Activated naive CD4-positive, alpha-beta T cell treated with anti-CD3 and anti-CD28 coated beads for 36 hours (primary cell): ENCODE measurements at regions not wholly inside any gene's neighbourhood (a gene's known extent, or its start where the extent isn't known, plus 50 kb on each side); places are given as distances from the start of the nearest gene placed in this dataset.

Source experiments
- CTCF ChIA-PET: fragments of 350-600 bp; sonication (Branson Sonifier 250); formaldehyde crosslinking; loops from one replicate; lab custom pipeline; 2021; ENCODE audit warnings: antibody characterized with exemption; lab: Charles Lee
- DNase-seq: peaks from one replicate; pipeline ENCODE4 v3.0.0-alpha.2; 2020
- H3K27ac Mint-ChIP-seq: one replicate; pipeline ENCODE4 v1.8.0; 2021; ENCODE audit warnings: mild to moderate bottlenecking, mixed read lengths
- H3K27me3 Mint-ChIP-seq: one replicate; pipeline ENCODE4 v1.8.0; 2021; ENCODE audit warnings: low read depth, mixed read lengths
- H3K36me3 Mint-ChIP-seq: one replicate; pipeline ENCODE4 v1.8.0; 2021; ENCODE audit warnings: low read depth, mixed read lengths
- H3K4me1 Mint-ChIP-seq: one replicate; pipeline ENCODE4 v1.8.0; 2021; ENCODE audit warnings: low read depth, mixed read lengths
- H3K4me3 Mint-ChIP-seq: one replicate; pipeline ENCODE4 v1.8.0; 2021; ENCODE audit warnings: mild to moderate bottlenecking, moderate library complexity, mixed read lengths
- H3K9me3 Mint-ChIP-seq: one replicate; pipeline ENCODE4 v1.8.0; 2021; ENCODE audit warnings: mixed read lengths
- intact Hi-C: fragments of 100-400 bp; cut with micrococcal nuclease; formaldehyde crosslinking; loops from one replicate; pipeline ENCODE4 v1.15.1; 2023

DNA sequence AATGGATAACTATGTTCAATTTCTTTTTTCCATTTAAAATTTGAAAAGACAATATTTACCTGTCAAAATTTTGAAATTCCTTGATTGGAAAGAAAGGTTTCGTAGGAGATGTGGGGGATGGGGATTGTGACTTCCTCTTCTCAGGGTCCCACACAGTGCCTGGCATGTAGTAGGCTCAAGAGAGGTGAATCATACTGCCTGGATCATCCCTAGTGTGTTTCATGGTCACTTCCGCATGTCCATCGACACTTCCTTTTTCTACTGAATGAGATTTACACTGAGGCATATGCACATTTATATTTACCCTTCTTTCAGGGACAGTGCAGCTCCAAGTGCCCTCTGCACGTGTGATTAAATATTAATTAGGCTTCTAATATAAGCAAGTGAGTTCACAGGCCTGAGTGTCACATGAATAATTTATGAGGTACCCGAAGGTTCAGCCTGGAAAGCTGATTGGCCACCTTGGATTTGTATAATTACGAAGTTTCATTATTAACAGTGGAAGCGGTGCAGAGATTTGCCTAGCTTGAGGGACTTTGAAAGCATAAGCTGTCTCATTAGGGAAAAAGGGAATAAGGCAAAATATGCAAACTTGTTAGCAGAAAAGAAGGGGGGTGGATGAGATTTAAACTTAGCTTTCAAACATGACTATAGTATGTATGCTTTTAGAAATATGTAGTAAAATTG lies 177.5 kb upstream of the MMS22L start:
- intact Hi-C loops: no loop called here
- H3K27ac Mint-ChIP-seq: no peak overlapping the region
- no peaks in the 10 kb centered on the region for H3K36me3 Mint-ChIP-seq
- H3K9me3 Mint-ChIP-seq: no peaks in the 10 kb centered on the region
- DNase-seq: no peak
- H3K27me3 Mint-ChIP-seq: peaks cover 7% of the 10 kb centered on the region
- H3K4me1 Mint-ChIP-seq: no peaks in the 10 kb centered on the region
- H3K4me3 Mint-ChIP-seq: no peak overlapping the region
- CTCF ChIA-PET: interaction anchor here (0.5 to 0.7 kb wide), 2 partner anchors 162 to 1089 kb away, joined by 3 read pairs; no protein-coding TSS in a partner anchor

- H3K4me1 Mint-ChIP-seq: no peaks in the 10 kb centered on the region
- CTCF ChIA-PET: interaction anchor here (0.7 kb wide), 1 partner anchor 162 kb away, joined by 3 read pairs; no protein-coding TSS in a partner anchor
- intact Hi-C loops: no loop called here
- H3K27ac Mint-ChIP-seq: no peak overlapping the region
- no peak for DNase-seq
- H3K4me3 Mint-ChIP-seq: no peak overlapping the region
- no peaks in the 10 kb centered on the region for H3K9me3 Mint-ChIP-seq
- H3K27me3 Mint-ChIP-seq: peaks cover 7% of the 10 kb centered on the region
- H3K36me3 Mint-ChIP-seq: no peaks in the 10 kb centered on the region
Observed at GRCh38 chr6:97461218-97461617, 178.2 kb upstream of the MMS22L start.

- peaks cover 2% of the 10 kb centered on the region for H3K27me3 Mint-ChIP-seq
- intact Hi-C loops: no loop called here
- CTCF ChIA-PET: no interaction called here
Observed at GRCh38 chr6:97462031-97462430, 179.0 kb upstream of the MMS22L start.

GRCh38 chr6:97462938-97463598 lies 180.1 kb upstream of the MMS22L start:
- Mint-ChIP-seq H3K36me3 (no peaks in the 10 kb centered on the region), H3K4me1 (no peaks in the 10 kb centered on the region), H3K9me3 (no peaks in the 10 kb centered on the region), H3K27ac (no peak overlapping the region), H3K27me3 (peaks cover 2% of the 10 kb centered on the region), H3K4me3 (no peak overlapping the region)
- DNase-seq: no peak
- CTCF ChIA-PET: no interaction called here
- intact Hi-C loops: no loop called here

More at GRCh38 chr6:97462031-97462430, 179.0 kb upstream of the MMS22L start:
- DNase-seq: no peak
- Mint-ChIP-seq H3K36me3 (no peaks in the 10 kb centered on the region), H3K4me3 (no peak overlapping the region), H3K27ac (no peak overlapping the region), H3K9me3 (no peaks in the 10 kb centered on the region), H3K4me1 (no peaks in the 10 kb centered on the region)

DNA sequence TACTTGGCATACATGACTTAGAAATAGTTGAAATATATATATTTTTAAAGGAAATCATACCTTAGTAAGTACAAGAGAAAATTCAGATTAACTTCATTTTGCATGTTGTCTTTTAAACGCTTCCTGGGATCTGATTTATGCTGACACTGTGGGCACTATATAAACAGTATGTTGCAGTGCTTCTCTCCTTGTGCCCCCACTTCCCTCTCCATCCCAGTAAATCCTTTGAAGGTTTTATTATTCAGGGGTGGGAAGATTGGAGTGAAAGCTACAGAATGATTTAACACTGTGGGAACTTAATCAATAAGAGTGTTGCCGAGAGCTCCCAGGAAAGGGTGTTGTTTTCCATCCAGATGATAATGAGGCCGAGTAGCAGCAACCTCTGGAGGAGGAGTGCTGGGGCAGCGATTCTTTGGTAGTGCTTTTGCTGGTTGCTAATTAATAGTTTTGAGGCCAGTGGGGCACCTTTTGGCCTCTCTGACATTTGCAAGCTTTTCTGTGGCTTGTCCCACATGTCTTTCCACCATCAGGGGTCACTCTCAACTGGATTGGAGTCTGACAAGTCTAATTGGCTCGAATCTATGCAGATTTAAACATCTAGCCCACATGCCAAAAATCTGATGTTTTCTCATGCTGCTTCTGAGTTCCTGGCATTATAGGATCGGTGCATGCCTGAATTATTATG lies 183.0 kb upstream of the MMS22L start:
- no peaks in the 10 kb centered on the region for H3K36me3 Mint-ChIP-seq
- H3K4me3 Mint-ChIP-seq: no peak overlapping the region
- CTCF ChIA-PET: interaction anchor here (0.6 kb wide), 1 partner anchor 10 kb away, joined by 5 read pairs; no protein-coding TSS in a partner anchor
- H3K4me1 Mint-ChIP-seq: no peaks in the 10 kb centered on the region
- intact Hi-C loops: no loop called here
- H3K27me3 Mint-ChIP-seq: peaks cover 6% of the 10 kb centered on the region
- H3K27ac Mint-ChIP-seq: no peak overlapping the region
- no peak for DNase-seq
- H3K9me3 Mint-ChIP-seq: no peaks in the 10 kb centered on the region

GRCh38 chr6:97468981-97469380 lies 186.0 kb upstream of the MMS22L start:
- Mint-ChIP-seq H3K27me3 (peaks cover 6% of the 10 kb centered on the region), H3K9me3 (no peaks in the 10 kb centered on the region), H3K27ac (no peak overlapping the region), H3K36me3 (no peaks in the 10 kb centered on the region), H3K4me3 (no peak overlapping the region), H3K4me1 (no peaks in the 10 kb centered on the region)
- CTCF ChIA-PET: no interaction called here
- intact Hi-C loops: no loop called here
- no peak for DNase-seq

DNA sequence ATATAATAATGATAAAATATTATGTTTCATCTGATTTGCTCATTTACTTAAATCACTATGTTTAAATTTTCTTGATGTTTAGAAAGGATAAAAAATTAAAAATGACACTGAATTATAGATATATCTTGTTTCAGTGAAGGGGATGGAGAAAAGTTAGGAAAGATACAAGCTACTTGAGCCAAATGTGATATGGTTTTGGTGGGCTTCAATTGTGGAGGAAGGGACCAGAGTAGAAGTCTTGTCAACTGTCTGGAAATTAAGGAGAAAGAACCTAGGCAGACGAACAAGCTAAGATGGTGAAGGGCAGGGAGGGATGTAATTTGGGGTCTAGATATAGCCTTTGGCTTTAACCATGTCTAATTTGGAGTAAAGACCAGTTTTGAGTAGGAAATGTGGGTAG lies 186.4 kb upstream of the MMS22L start:
- Mint-ChIP-seq H3K4me1 (no peaks in the 10 kb centered on the region), H3K27me3 (peaks cover 6% of the 10 kb centered on the region), H3K9me3 (no peaks in the 10 kb centered on the region), H3K36me3 (no peaks in the 10 kb centered on the region), H3K27ac (no peak overlapping the region), H3K4me3 (no peak overlapping the region)
- intact Hi-C loops: no loop called here
- DNase-seq: no peak
- CTCF ChIA-PET: no interaction called here

- Mint-ChIP-seq H3K9me3 (no peaks in the 10 kb centered on the region), H3K27ac (no peak overlapping the region), H3K36me3 (no peaks in the 10 kb centered on the region), H3K4me3 (no peak overlapping the region), H3K27me3 (peaks cover 9% of the 10 kb centered on the region), H3K4me1 (no peaks in the 10 kb centered on the region)
- CTCF ChIA-PET: no interaction called here
- no peak for DNase-seq
- intact Hi-C loops: no loop called here
Observed at GRCh38 chr6:97470322-97470721, 187.3 kb upstream of the MMS22L start.

DNA sequence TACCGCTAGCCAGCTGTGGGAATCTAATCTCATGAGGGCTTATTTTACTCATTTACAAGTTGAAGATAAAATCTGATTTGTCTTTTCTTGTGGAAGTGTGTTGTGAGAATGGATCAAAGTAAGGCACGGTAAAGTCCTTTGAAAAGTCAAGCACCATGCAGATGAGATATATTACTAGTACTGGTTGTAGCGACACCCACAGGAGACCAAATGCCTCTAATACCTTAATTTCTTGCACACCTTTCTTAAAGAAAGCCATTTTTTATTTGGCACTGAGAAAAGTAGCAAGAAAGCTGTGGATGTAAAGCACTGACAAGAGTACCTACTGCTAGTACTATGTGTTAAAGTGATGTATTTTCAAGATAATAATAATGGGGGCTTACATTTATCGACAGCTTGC lies 191.0 kb upstream of the MMS22L start:
- H3K9me3 Mint-ChIP-seq: peaks cover 1% of the 10 kb centered on the region
- intact Hi-C loops: no loop called here
- no peak overlapping the region for H3K4me3 Mint-ChIP-seq
- no peak overlapping the region for H3K27ac Mint-ChIP-seq
- H3K27me3 Mint-ChIP-seq: peaks cover 13% of the 10 kb centered on the region
- CTCF ChIA-PET: no interaction called here
- H3K4me1 Mint-ChIP-seq: no peaks in the 10 kb centered on the region
- DNase-seq: no peak
- H3K36me3 Mint-ChIP-seq: no peaks in the 10 kb centered on the region

DNA sequence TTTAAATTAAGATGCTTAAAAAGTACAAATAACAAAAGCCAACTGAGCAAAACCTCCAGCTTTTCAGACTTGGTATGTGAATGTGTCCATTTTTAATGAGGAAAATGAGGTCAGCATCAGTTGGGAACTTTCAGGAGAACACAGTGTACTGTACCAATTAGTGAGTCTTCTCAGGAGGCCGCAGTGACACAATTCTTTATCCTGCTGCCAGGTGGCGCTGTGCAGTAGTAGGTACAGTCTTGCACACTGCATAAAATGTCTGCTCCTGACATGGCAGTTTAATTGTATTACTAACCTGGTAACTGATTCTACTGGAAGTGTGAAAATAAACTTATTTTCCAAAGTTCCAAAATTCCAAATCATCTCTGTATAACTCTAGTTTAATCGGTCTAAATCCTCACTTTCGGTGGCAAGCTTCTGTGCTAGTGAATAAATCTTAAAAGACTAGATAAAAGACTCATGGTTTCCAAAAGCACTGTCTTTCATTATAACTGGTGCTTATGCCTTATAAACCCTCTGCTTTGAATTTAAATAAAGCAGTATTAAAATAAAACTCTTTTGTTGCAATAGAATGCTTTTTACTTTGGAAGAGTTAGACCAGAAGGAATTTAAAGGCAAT lies 214.8 kb upstream of the MMS22L start:
- H3K27ac Mint-ChIP-seq: no peak overlapping the region
- intact Hi-C loops: loop anchor here (1.0 kb wide), 2 partner anchors 1348 to 1621 kb away; no protein-coding TSS in a partner anchor
- H3K4me1 Mint-ChIP-seq: no peaks in the 10 kb centered on the region
- no peak overlapping the region for H3K4me3 Mint-ChIP-seq
- no peaks in the 10 kb centered on the region for H3K36me3 Mint-ChIP-seq
- no peaks in the 10 kb centered on the region for H3K9me3 Mint-ChIP-seq
- peak; percentile 75 for DNase-seq
- peaks cover 13% of the 10 kb centered on the region for H3K27me3 Mint-ChIP-seq
- CTCF ChIA-PET: interaction anchor here (1.0 to 1.4 kb wide), 6 partner anchors 8 to 1622 kb away, joined by 3 read pairs; no protein-coding TSS in a partner anchor

DNA sequence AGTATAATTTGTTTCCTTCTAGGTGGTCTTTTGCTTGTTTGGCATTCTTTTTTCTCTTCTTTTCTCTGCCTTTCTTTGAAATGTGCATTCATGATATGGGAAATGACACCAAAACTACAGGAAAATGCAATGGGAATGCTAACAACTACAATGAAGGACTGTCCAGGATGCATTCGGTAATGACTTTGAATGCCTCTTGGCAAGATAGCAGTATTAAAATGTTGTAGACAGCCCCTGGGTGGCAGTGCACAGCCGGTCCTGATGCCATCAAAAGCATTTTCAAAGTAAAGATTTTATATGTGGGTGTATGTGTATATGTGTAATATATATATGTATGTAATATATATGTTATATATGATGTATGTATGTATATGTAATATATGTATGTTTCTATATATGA lies 218.8 kb upstream of the MMS22L start:
- Mint-ChIP-seq H3K36me3 (no peaks in the 10 kb centered on the region), H3K27me3 (peaks cover 14% of the 10 kb centered on the region), H3K9me3 (no peaks in the 10 kb centered on the region), H3K4me3 (no peak overlapping the region), H3K4me1 (no peaks in the 10 kb centered on the region), H3K27ac (no peak overlapping the region)
- CTCF ChIA-PET: no interaction called here
- intact Hi-C loops: no loop called here
- no peak for DNase-seq

- H3K36me3 Mint-ChIP-seq: no peaks in the 10 kb centered on the region
- CTCF ChIA-PET: no interaction called here
Observed at GRCh38 chr6:97508646-97509045, 225.6 kb upstream of the MMS22L start.

More at GRCh38 chr6:97508646-97509045, 225.6 kb upstream of the MMS22L start:
- DNase-seq: no peak
- Mint-ChIP-seq H3K27ac (no peak overlapping the region), H3K4me3 (no peak overlapping the region), H3K4me1 (no peaks in the 10 kb centered on the region), H3K27me3 (peaks cover 7% of the 10 kb centered on the region), H3K9me3 (no peaks in the 10 kb centered on the region)
- intact Hi-C loops: no loop called here
